ENCODE measurements at regions not wholly inside any gene's neighbourhood (a gene's known extent, or its start where the extent isn't known, plus 50 kb on each side); places are given as distances from the start of the nearest gene placed in this dataset.
A peak's percentile ranks its signal among the peaks of the same experiment; 100 is the strongest.

- no peaks in the 10 kb centered on the region for H3K36me3 ChIP-seq (replicated peaks in 1 of 2; ENCODE audit: control insufficient read depth in 1 of 2, insufficient read depth in 2 of 2, low read length in 2 of 2)
- FAIRE-seq (no peak), DNase-seq (ENCODE audit: low spot score) (no peak), ATAC-seq (no peak)
- H3K4me1 ChIP-seq (ENCODE audit: insufficient read depth, low read length) = no peaks in the 10 kb centered on the region
- intact Hi-C loops (cut with micrococcal nuclease; ENCODE audit: unreplicated experiment) (no loop called here), in situ Hi-C loops (cut with HindIII; ENCODE audit: extremely low pct_ligation_motif_present, low pct_unique_long_range_greater_than_20kb) (no loop called here)
- TF ChIP-seq SOX6 (IDR thresholded peaks at IDR 0.05) = no peak
- no peak for TF ChIP-seq SOX6 (CRISPR knock-in tag; IDR thresholded peaks at IDR 0.05)
- TF ChIP-seq MYPOP (CRISPR knock-in tag; IDR thresholded peaks at IDR 0.05) = no peak
- TF ChIP-seq TFDP1 (CRISPR knock-in tag; IDR thresholded peaks at IDR 0.05; ENCODE audit: borderline replicate concordance) = no peak
- TF ChIP-seq SP4 (CRISPR knock-in tag; IDR thresholded peaks at IDR 0.05) = no peak
- no peak for TF ChIP-seq CEBPB (IDR thresholded peaks at IDR 0.05; ENCODE audit: borderline replicate concordance, low read depth, low read length)
- no peak for TF ChIP-seq CREB3 (CRISPR knock-in tag; IDR thresholded peaks at IDR 0.05)
- TF ChIP-seq JARID2 (CRISPR knock-in tag; IDR thresholded peaks at IDR 0.05; ENCODE audit: insufficient replicate concordance) = no peak
- no peak for TF ChIP-seq NFRKB (IDR thresholded peaks at IDR 0.05)
- peak; percentile 47 for TF ChIP-seq MAFF (IDR thresholded peaks at IDR 0.05; ENCODE audit: low read depth, low read length)
- TF ChIP-seq ZBTB40 (IDR thresholded peaks at IDR 0.05) = no peak
- TF ChIP-seq ZBTB40 (CRISPR knock-in tag; IDR thresholded peaks at IDR 0.05) = no peak
- no peak for TF ChIP-seq KLF13 (CRISPR knock-in tag; IDR thresholded peaks at IDR 0.05)
- TF ChIP-seq MAFK (conservative IDR thresholded peaks at IDR 0.05 in 1 of 2, IDR thresholded peaks at IDR 0.05 in 1 of 2; ENCODE audit: low read length in 2 of 2) = peak; percentile 47 to 77; a peak in 3 of 4 replicates
- no TSS peak for BruUV-seq (replicated peaks)
- no peak overlapping the region for H3K27ac ChIP-seq (ENCODE audit: extremely low read length, insufficient read depth, low read length)
- peaks cover 19% of the 10 kb centered on the region for H3K9me3 ChIP-seq (ENCODE audit: low read length)
- no peaks in the 10 kb centered on the region for H3K79me2 ChIP-seq (ENCODE audit: insufficient read depth, low read length)
- POLR2A ChIA-PET = no interaction called here
- no peak overlapping the region for H3K9ac ChIP-seq (ENCODE audit: insufficient read depth, low read depth, low read length)
- no peak overlapping the region for H3K4me3 ChIP-seq (replicated peaks in 1 of 3; ENCODE audit: insufficient read depth in 1 of 3, low read depth in 2 of 3, low read length in 3 of 3)
- H3K27me3 ChIP-seq (ENCODE audit: control insufficient read depth in 1 of 2, insufficient read depth in 2 of 2, low read length in 2 of 2) = no peaks in the 10 kb centered on the region
- CTCF ChIA-PET (ENCODE audit: low intra/inter-chr PET ratio, low total read pairs) = no interaction called here
- H2AFZ ChIP-seq (ENCODE audit: low read length) = no peak overlapping the region
- H4K20me1 ChIP-seq (ENCODE audit: insufficient read depth, low read length) = no peaks in the 10 kb centered on the region
- H3K4me2 ChIP-seq (ENCODE audit: low read depth, low read length) = no peak overlapping the region
- 11% methylated on average over 1 of the region's 1 CpG for WGBS (ENCODE audit: low lambda C conversion rate)
Measured at GRCh38 chr7:124295289-124295688, 262.4 kb upstream of the TMEM229A start.
